GM23338 (cell line): ENCODE measurements at regions not wholly inside any gene's neighbourhood (a gene's known extent, or its start where the extent isn't known, plus 50 kb on each side); places are given as distances from the start of the nearest gene placed in this dataset.
"Not testable (repeated sequence)": the region's sequence is repeated elsewhere in the genome, so short reads cannot be mapped to it uniquely, and the experiment has no call there.

Experiments used
- CREB1 ChIP-seq: fragments of 250-450 bp; sonication (Bioruptor Pico); IDR thresholded peaks from 2 replicates; pipeline ENCODE4 v1.5.0; 2020; ENCODE audit warnings: low read depth, mild to moderate bottlenecking, moderate library complexity
- CTCF ChIP-seq, 2 experiments: fragments of 200-600 bp in 1 of 2; sonication (generic) in 1 of 2; conservative IDR thresholded peaks; 2 replicates each; pipeline versions ENCODE4 v1.5.1 to v1.6.1; 2016 to 2017; ENCODE audit warnings: antibody characterized with exemption in 2 of 2, low read depth in 2 of 2, mild to moderate bottlenecking in 2 of 2, moderate library complexity in 1 of 2
- ETS1 ChIP-seq: IDR thresholded peaks from 2 replicates; pipeline ENCODE4 v1.6.1; 2016; ENCODE audit warnings: antibody characterized with exemption
- EZH2 ChIP-seq: fragments of 200-600 bp; sonication (generic); IDR thresholded peaks from one replicate; pipeline ENCODE4 v1.8.0; 2017; ENCODE audit warnings: antibody characterized with exemption, mild to moderate bottlenecking, low read depth; ENCODE audit not compliant: unreplicated experiment
- EZH2phosphoT487 ChIP-seq: fragments of 200-600 bp; sonication (generic); IDR thresholded peaks from one replicate; pipeline ENCODE4 v1.8.1; 2018; ENCODE audit warnings: antibody characterized with exemption; ENCODE audit not compliant: unreplicated experiment
- JUNB ChIP-seq: IDR thresholded peaks from one replicate; pipeline ENCODE4 v1.6.1; 2016; ENCODE audit warnings: antibody characterized with exemption; ENCODE audit not compliant: unreplicated experiment
- NANOG ChIP-seq: IDR thresholded peaks from 2 replicates; pipeline ENCODE4 v1.6.1; 2016; ENCODE audit warnings: antibody characterized with exemption, borderline replicate concordance
- POLR2AphosphoS5 ChIP-seq: IDR thresholded peaks from 2 replicates; pipeline ENCODE4 v1.6.1; 2016; ENCODE audit warnings: antibody characterized with exemption, low read depth
- REST ChIP-seq: IDR thresholded peaks from one replicate; pipeline ENCODE4 v1.6.1; 2018; ENCODE audit warnings: antibody characterized with exemption; ENCODE audit not compliant: unreplicated experiment
- STAT1 ChIP-seq: IDR thresholded peaks from one replicate; pipeline ENCODE4 v1.6.1; 2016; ENCODE audit warnings: antibody characterized with exemption; ENCODE audit not compliant: unreplicated experiment
- ZNF114 ChIP-seq: fragments of 250-450 bp; sonication (Bioruptor Pico); IDR thresholded peaks from 2 replicates; pipeline ENCODE4 v1.5.0; 2020; ENCODE audit warnings: mild to moderate bottlenecking, moderate library complexity
- ZNF331 ChIP-seq: fragments of 250-450 bp; sonication (Bioruptor Pico); IDR thresholded peaks from 2 replicates; pipeline ENCODE4 v1.5.0; 2020; ENCODE audit warnings: low read depth, mild to moderate bottlenecking, moderate library complexity
- ZNF462 ChIP-seq: fragments of 250-450 bp; sonication (Bioruptor Pico); IDR thresholded peaks from 2 replicates; pipeline ENCODE4 v1.5.0; 2020; ENCODE audit warnings: mild to moderate bottlenecking, moderate library complexity

- TF ChIP-seq CTCF (conservative IDR thresholded peaks at IDR 0.05; ENCODE audit: low read depth in 2 of 2); EZH2; EZH2phosphoT487; POLR2AphosphoS5; REST; NANOG; ZNF462 (CRISPR knock-in tag); JUNB; CREB1; ETS1; ZNF331; ZNF114 (CRISPR knock-in tag); STAT1: not testable (repeated sequence)
These were observed 310.3 kb downstream of the KLF13 start for GRCh38 chr15:31636911-31637310.
